ENCODE measurements at regions not wholly inside any gene's neighbourhood (a gene's known extent, or its start where the extent isn't known, plus 50 kb on each side); places are given as distances from the start of the nearest gene placed in this dataset.

GRCh38 chr18:47547539-47548202 lies 296.2 kb upstream of the SKOR2 start:
- TF ChIP-seq ZBTB1 (CRISPR knock-in tag; IDR thresholded peaks at IDR 0.05; ENCODE audit: borderline replicate concordance), result no peak
- TF ChIP-seq, protein P1, sequence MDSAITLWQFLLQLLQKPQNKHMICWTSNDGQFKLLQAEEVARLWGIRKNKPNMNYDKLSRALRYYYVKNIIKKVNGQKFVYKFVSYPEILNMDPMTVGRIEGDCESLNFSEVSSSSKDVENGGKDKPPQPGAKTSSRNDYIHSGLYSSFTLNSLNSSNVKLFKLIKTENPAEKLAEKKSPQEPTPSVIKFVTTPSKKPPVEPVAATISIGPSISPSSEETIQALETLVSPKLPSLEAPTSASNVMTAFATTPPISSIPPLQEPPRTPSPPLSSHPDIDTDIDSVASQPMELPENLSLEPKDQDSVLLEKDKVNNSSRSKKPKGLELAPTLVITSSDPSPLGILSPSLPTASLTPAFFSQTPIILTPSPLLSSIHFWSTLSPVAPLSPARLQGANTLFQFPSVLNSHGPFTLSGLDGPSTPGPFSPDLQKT (CRISPR knock-in tag; IDR thresholded peaks at IDR 0.05; ENCODE audit: borderline replicate concordance), result no peak
- TF ChIP-seq HIVEP1 (CRISPR knock-in tag; IDR thresholded peaks at IDR 0.05), result no peak
- TF ChIP-seq MED1 (CRISPR knock-in tag; IDR thresholded peaks at IDR 0.05), result no peak
- no peak for TF ChIP-seq MAFG (CRISPR knock-in tag; IDR thresholded peaks at IDR 0.05)
- no peak for TF ChIP-seq POLR2A (IDR thresholded peaks at IDR 0.05; ENCODE audit: insufficient read depth in 1 of 2, low read depth in 2 of 2, low read length in 2 of 2)
- no peak for TF ChIP-seq SUZ12 (IDR thresholded peaks at IDR 0.05; ENCODE audit: low read depth, low read length)
- no peak for TF ChIP-seq CSRNP1 (CRISPR knock-in tag; IDR thresholded peaks at IDR 0.05)
